Nephron progenitor cell (in vitro differentiated cells): ENCODE measurements at regions not wholly inside any gene's neighbourhood (a gene's known extent, or its start where the extent isn't known, plus 50 kb on each side); places are given as distances from the start of the nearest gene placed in this dataset.

ENCODE experiments used
- DNase-seq: peaks from one replicate; pipeline ENCODE4 v3.0.0; 2021
- H3K27ac Mint-ChIP-seq: 2 replicates; pipeline ENCODE4 v1.8.0; 2021; ENCODE audit warnings: mild to moderate bottlenecking, moderate library complexity, mixed read lengths
- H3K27me3 Mint-ChIP-seq: 2 replicates; pipeline ENCODE4 v1.8.0; 2021; ENCODE audit warnings: mild to moderate bottlenecking, low read depth, mixed read lengths; ENCODE audit not compliant: poor library complexity
- H3K36me3 Mint-ChIP-seq: 2 replicates; pipeline ENCODE4 v1.8.0; 2021; ENCODE audit warnings: low read depth, mixed read lengths
- H3K4me1 Mint-ChIP-seq: 2 replicates; pipeline ENCODE4 v1.8.0; 2021; ENCODE audit warnings: mixed read lengths
- H3K4me3 Mint-ChIP-seq: 2 replicates; pipeline ENCODE4 v1.8.0; 2021; ENCODE audit warnings: mild to moderate bottlenecking, moderate library complexity, mixed read lengths
- H3K9me3 Mint-ChIP-seq: 2 replicates; pipeline ENCODE4 v1.8.0; 2021; ENCODE audit warnings: mild to moderate bottlenecking, moderate library complexity, mixed read lengths
- CTCF ChIP-seq: fragments of 200-600 bp; sonication (generic); IDR thresholded peaks from 2 replicates; pipeline ENCODE4 v1.5.0; 2021; ENCODE audit warnings: antibody characterized with exemption

- Mint-ChIP-seq H3K4me3 (no peak overlapping the region), H3K27ac (no peak overlapping the region), H3K27me3 (no peaks in the 10 kb centered on the region), H3K36me3 (no peaks in the 10 kb centered on the region), H3K4me1 (peaks cover 5% of the 10 kb centered on the region), H3K9me3 (no peaks in the 10 kb centered on the region)
- no peak for TF ChIP-seq CTCF
- DNase-seq = no peak
Measured at GRCh38 chr4:177951026-177951425, 508.8 kb upstream of the AGA start.

GRCh38 chr4:177952723-177953122, 510.5 kb upstream of the AGA start:
- Mint-ChIP-seq H3K4me3 (no peak overlapping the region), H3K27ac (no peak overlapping the region), H3K36me3 (no peaks in the 10 kb centered on the region), H3K4me1 (peaks cover 5% of the 10 kb centered on the region), H3K9me3 (no peaks in the 10 kb centered on the region), H3K27me3 (no peaks in the 10 kb centered on the region)
- no peak for TF ChIP-seq CTCF
- no peak for DNase-seq

- Mint-ChIP-seq H3K27ac (no peak overlapping the region), H3K4me3 (no peak overlapping the region), H3K4me1 (no peaks in the 10 kb centered on the region), H3K9me3 (no peaks in the 10 kb centered on the region), H3K36me3 (no peaks in the 10 kb centered on the region), H3K27me3 (no peaks in the 10 kb centered on the region)
- no peak for TF ChIP-seq CTCF
- no peak for DNase-seq
Measured at GRCh38 chr4:177957596-177958360, 515.5 kb upstream of the AGA start.

- Mint-ChIP-seq H3K27me3 (no peaks in the 10 kb centered on the region), H3K4me1 (peaks cover 9% of the 10 kb centered on the region), H3K27ac (no peak overlapping the region), H3K4me3 (no peak overlapping the region), H3K36me3 (no peaks in the 10 kb centered on the region), H3K9me3 (no peaks in the 10 kb centered on the region)
- DNase-seq = no peak
- TF ChIP-seq CTCF = no peak
Measured at GRCh38 chr4:177960566-177960965, 518.3 kb upstream of the AGA start.

GRCh38 chr4:177961761-177962380, 519.6 kb upstream of the AGA start:
- no peak for TF ChIP-seq CTCF
- no peaks in the 10 kb centered on the region for H3K27me3 Mint-ChIP-seq
- DNase-seq = no peak
- H3K9me3 Mint-ChIP-seq = no peaks in the 10 kb centered on the region
- H3K27ac Mint-ChIP-seq = no peak overlapping the region
- H3K4me1 Mint-ChIP-seq = peaks cover 9% of the 10 kb centered on the region
- no peaks in the 10 kb centered on the region for H3K36me3 Mint-ChIP-seq
- H3K4me3 Mint-ChIP-seq = no peak overlapping the region

- Mint-ChIP-seq H3K36me3 (no peaks in the 10 kb centered on the region), H3K27me3 (no peaks in the 10 kb centered on the region), H3K27ac (no peak overlapping the region), H3K4me1 (peaks cover 9% of the 10 kb centered on the region), H3K4me3 (no peak overlapping the region), H3K9me3 (no peaks in the 10 kb centered on the region)
- TF ChIP-seq CTCF = no peak
- DNase-seq = no peak
Measured at GRCh38 chr4:177964061-177964460, 521.8 kb upstream of the AGA start.
